Testis (tissue), 2 donors: ENCODE measurements at regions not wholly inside any gene's neighbourhood (a gene's known extent, or its start where the extent isn't known, plus 50 kb on each side); places are given as distances from the start of the nearest gene placed in this dataset.

Experiments used
- POLR2A ChIP-seq: fragments of 450-650 bp; IDR thresholded peaks from one replicate; pipeline ENCODE4 v1.6.1; 2017; ENCODE audit warnings: antibody characterized with exemption, mild to moderate bottlenecking, moderate library complexity
- TF ChIP-seq, protein P1 (sequence below), 3 experiments: fragments of 450-650 bp in 2 of 3; fragments of 200-600 bp in 1 of 3; sonication (generic) in 1 of 3; IDR thresholded peaks; one replicate each; pipeline ENCODE4 v1.5.1; 2016 to 2019; ENCODE audit warnings: antibody characterized with exemption in 3 of 3, mild to moderate bottlenecking in 2 of 3, moderate library complexity in 1 of 3

GRCh38 chr1:193960499-193960898, 774.1 kb upstream of the B3GALT2 start:
- TF ChIP-seq POLR2A, result no peak
- TF ChIP-seq, protein P1, sequence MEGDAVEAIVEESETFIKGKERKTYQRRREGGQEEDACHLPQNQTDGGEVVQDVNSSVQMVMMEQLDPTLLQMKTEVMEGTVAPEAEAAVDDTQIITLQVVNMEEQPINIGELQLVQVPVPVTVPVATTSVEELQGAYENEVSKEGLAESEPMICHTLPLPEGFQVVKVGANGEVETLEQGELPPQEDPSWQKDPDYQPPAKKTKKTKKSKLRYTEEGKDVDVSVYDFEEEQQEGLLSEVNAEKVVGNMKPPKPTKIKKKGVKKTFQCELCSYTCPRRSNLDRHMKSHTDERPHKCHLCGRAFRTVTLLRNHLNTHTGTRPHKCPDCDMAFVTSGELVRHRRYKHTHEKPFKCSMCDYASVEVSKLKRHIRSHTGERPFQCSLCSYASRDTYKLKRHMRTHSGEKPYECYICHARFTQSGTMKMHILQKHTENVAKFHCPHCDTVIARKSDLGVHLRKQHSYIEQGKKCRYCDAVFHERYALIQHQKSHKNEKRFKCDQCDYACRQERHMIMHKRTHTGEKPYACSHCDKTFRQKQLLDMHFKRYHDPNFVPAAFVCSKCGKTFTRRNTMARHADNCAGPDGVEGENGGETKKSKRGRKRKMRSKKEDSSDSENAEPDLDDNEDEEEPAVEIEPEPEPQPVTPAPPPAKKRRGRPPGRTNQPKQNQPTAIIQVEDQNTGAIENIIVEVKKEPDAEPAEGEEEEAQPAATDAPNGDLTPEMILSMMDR (IDR thresholded peaks at IDR 0.05), result no peak
